HEK293 (cell line): ENCODE measurements at regions not wholly inside any gene's neighbourhood (a gene's known extent, or its start where the extent isn't known, plus 50 kb on each side); places are given as distances from the start of the nearest gene placed in this dataset.

Experiments
- CTCF ChIA-PET: fragments of 350-600 bp; formaldehyde crosslinking; extraction: SDS; loops from one replicate; lab custom pipeline; 2021; ENCODE audit warnings: antibody characterized with exemption; lab: Yijun Ruan, JAX
- POLR2A ChIA-PET: fragments of 300-600 bp; formaldehyde crosslinking; extraction: SDS; loops from one replicate; lab custom pipeline; 2020; ENCODE audit warnings: antibody characterized with exemption, inconsistent platforms; lab: Yijun Ruan, JAX
- H3K27ac ChIP-seq: fragments of 200-500 bp; sonication (Bioruptor generic); 2 replicates; pipeline ENCODE4 v1.5.1; 2014; ENCODE audit warnings: low read depth, low read length, control low read depth, inconsistent platforms; ENCODE audit errors: extremely low read depth
- H3K36me3 ChIP-seq, 2 experiments: fragments of 200-500 bp in 1 of 2; sonication (Bioruptor generic) in 1 of 2; 1 replicate in 1 of 2; 2 replicates in 1 of 2; pipeline ENCODE4 v1.5.1; 2014 to 2017; ENCODE audit warnings: inconsistent platforms in 2 of 2, low read length in 2 of 2; ENCODE audit not compliant: control insufficient read depth in 2 of 2, insufficient read depth in 1 of 2
- H3K4me1 ChIP-seq: fragments of 200-500 bp; sonication (Bioruptor generic); 2 replicates; pipeline ENCODE4 v1.5.1; 2014; ENCODE audit warnings: mild to moderate bottlenecking, low read length, inconsistent platforms; ENCODE audit not compliant: control insufficient read depth, insufficient read depth
- H3K4me3 ChIP-seq: 2 replicates; pipeline ENCODE4 v1.5.1; 2011; ENCODE audit warnings: low read depth, mild to moderate bottlenecking, control low read depth, low read length, moderate library complexity
- H3K9me3 ChIP-seq: fragments of 200-500 bp; sonication (Bioruptor generic); 2 replicates; pipeline ENCODE4 v1.5.1; 2014; ENCODE audit warnings: low read depth, low read length, inconsistent platforms; ENCODE audit not compliant: control insufficient read depth, insufficient read depth
- YY1 ChIP-seq: fragments of 450-650 bp; formaldehyde crosslinking; IDR thresholded peaks from 2 replicates; pipeline ENCODE4 v1.5.1; 2018; ENCODE audit warnings: missing biosample characterization, missing genetic modification characterization
- ZFHX2 ChIP-seq: fragments of 450-650 bp; formaldehyde crosslinking; conservative IDR thresholded peaks from 2 replicates; pipeline ENCODE4 v1.5.1; 2016; ENCODE audit warnings: missing biosample characterization, missing genetic modification characterization
- ZNF112 ChIP-seq: fragments of 450-650 bp; formaldehyde crosslinking; IDR thresholded peaks from 2 replicates; pipeline ENCODE4 v1.5.0; 2017; ENCODE audit warnings: missing biosample characterization, missing genetic modification characterization
- ZNF514 ChIP-seq: fragments of 450-650 bp; formaldehyde crosslinking; IDR thresholded peaks from 2 replicates; pipeline ENCODE4 v1.5.1; 2016; ENCODE audit warnings: missing biosample characterization, missing genetic modification characterization
- ZNF530 ChIP-seq: fragments of 450-650 bp; formaldehyde crosslinking; IDR thresholded peaks from 2 replicates; pipeline ENCODE4 v1.5.1; 2016; ENCODE audit warnings: low read depth, missing biosample characterization, missing genetic modification characterization
- ZNF658 ChIP-seq: fragments of 450-650 bp; formaldehyde crosslinking; IDR thresholded peaks from 2 replicates; pipeline ENCODE4; 2016; ENCODE audit warnings: missing biosample characterization, missing genetic modification characterization
- ZSCAN30 ChIP-seq: fragments of 450-650 bp; IDR thresholded peaks from 2 replicates; pipeline ENCODE4 v1.5.1; 2018; ENCODE audit warnings: missing biosample characterization, mild to moderate bottlenecking, missing genetic modification characterization, moderate library complexity
- TF ChIP-seq, protein P1 (sequence below): fragments of 450-650 bp; formaldehyde crosslinking; IDR thresholded peaks from 2 replicates; pipeline ENCODE4 v1.5.1; 2016; ENCODE audit warnings: missing biosample characterization, missing genetic modification characterization
- TF ChIP-seq, protein P2 (sequence below): fragments of 450-650 bp; formaldehyde crosslinking; IDR thresholded peaks from 2 replicates; pipeline ENCODE4 v1.5.1; 2016; ENCODE audit warnings: missing biosample characterization, missing genetic modification characterization
- TF ChIP-seq, protein P3 (sequence below): fragments of 450-650 bp; formaldehyde crosslinking; IDR thresholded peaks from 2 replicates; pipeline ENCODE4; 2016; ENCODE audit warnings: missing biosample characterization, missing genetic modification characterization
- TF ChIP-seq, protein P4 (sequence below): fragments of 450-650 bp; formaldehyde crosslinking; optimal IDR thresholded peaks from 2 replicates; pipeline ENCODE3; 2016; ENCODE audit warnings: missing biosample characterization, mild to moderate bottlenecking, missing genetic modification characterization

DNA sequence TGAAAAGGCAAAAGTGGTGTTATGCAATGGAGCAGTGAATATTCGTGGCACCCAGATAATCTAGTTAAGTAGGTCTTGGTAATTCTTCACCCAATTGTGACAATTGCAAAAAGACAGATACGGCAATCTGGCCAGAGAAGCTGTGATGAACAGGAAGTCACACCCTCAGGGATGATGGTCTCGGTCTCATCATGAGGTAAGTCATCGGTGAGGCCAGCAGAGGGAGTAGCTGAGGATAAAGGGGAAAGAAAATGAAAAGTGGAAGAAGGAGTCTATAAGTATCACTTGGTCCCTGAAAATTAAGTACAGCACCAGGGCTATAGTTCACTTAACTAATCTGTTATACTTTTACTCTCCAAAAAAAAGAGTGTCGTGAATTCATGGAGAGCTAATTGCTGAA, 258.8 kb upstream of the NCAM2 start (continued):
- TF ChIP-seq ZNF530 (tag by site-specific recombination): no peak
- no peak for TF ChIP-seq YY1

DNA sequence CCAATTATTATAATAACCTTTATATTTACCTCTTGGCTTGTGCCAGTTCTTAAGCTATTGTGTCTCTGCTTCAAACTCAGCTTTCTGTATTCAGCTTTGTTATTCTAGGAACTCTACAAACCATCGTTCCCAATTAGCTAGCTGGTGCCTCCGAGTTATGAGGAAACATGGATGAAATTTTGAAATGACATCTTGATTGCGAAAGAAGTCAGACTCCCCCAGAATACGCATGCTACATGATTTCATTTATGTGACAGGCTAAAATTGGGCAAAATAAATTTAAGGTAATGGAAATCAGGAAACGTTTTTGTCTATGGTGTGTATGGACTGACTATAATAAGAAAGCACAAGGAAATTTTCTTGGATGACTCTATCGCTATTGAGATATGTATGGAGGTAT, 256.8 kb upstream of the NCAM2 start:
- no peak overlapping the region for H3K27ac ChIP-seq
- no peak overlapping the region for H3K4me3 ChIP-seq
- H3K4me1 ChIP-seq: no peaks in the 10 kb centered on the region
- ChIA-PET POLR2A (no interaction called here), CTCF (interaction anchor here (0.6 to 0.7 kb wide), 2 partner anchors 202 to 443 kb away, joined by 3 to 4 read pairs; no protein-coding TSS in a partner anchor)
- peaks cover 2% of the 10 kb centered on the region; the same call in 1 of the 2 replicates for H3K9me3 ChIP-seq
- TF ChIP-seq ZFHX2 (tag by site-specific recombination): no peak
- TF ChIP-seq, protein P1, sequence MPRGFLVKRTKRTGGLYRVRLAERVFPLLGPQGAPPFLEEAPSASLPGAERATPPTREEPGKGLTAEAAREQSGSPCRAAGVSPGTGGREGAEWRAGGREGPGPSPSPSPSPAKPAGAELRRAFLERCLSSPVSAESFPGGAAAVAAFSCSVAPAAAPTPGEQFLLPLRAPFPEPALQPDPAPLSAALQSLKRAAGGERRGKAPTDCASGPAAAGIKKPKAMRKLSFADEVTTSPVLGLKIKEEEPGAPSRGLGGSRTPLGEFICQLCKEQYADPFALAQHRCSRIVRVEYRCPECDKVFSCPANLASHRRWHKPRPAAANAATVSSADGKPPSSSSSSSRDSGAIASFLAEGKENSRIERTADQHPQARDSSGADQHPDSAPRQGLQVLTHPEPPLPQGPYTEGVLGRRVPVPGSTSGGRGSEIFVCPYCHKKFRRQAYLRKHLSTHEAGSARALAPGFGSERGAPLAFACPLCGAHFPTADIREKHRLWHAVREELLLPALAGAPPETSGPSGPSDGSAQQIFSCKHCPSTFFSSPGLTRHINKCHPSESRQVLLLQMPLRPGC: no peak
- TF ChIP-seq, protein P2, sequence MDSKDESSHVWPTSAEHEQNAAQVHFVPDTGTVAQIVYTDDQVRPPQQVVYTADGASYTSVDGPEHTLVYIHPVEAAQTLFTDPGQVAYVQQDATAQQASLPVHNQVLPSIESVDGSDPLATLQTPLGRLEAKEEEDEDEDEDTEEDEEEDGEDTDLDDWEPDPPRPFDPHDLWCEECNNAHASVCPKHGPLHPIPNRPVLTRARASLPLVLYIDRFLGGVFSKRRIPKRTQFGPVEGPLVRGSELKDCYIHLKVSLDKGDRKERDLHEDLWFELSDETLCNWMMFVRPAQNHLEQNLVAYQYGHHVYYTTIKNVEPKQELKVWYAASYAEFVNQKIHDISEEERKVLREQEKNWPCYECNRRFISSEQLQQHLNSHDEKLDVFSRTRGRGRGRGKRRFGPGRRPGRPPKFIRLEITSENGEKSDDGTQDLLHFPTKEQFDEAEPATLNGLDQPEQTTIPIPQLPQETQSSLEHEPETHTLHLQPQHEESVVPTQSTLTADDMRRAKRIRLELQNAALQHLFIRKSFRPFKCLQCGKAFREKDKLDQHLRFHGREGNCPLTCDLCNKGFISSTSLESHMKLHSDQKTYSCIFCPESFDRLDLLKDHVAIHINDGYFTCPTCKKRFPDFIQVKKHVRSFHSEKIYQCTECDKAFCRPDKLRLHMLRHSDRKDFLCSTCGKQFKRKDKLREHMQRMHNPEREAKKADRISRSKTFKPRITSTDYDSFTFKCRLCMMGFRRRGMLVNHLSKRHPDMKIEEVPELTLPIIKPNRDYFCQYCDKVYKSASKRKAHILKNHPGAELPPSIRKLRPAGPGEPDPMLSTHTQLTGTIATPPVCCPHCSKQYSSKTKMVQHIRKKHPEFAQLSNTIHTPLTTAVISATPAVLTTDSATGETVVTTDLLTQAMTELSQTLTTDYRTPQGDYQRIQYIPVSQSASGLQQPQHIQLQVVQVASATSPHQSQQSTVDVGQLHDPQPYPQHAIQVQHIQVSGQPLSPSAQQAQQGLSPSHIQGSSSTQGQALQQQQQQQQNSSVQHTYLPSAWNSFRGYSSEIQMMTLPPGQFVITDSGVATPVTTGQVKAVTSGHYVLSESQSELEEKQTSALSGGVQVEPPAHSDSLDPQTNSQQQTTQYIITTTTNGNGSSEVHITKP (tag by site-specific recombination): no peak
- no peaks in the 10 kb centered on the region for H3K36me3 ChIP-seq

DNA sequence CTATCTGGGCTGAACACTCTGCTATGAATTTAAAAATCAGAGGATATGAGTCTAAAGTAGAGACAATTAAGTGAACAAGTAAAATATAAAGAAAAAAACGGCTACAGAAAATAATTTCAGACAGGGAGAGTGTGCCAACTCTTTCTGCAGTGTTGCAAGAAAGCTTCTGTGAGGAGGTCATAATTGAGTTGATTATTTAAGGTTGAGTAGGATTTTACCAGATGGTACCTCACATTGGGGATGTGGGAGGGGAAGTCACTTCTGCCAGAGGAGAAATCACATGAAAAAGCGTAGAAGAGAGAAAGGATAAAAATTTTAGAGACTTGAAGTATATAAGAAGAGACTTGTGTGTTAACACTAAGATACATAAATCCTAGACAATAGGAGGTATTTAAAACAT, 238.0 kb upstream of the NCAM2 start:
- Histone ChIP-seq H3K4me1 (no peaks in the 10 kb centered on the region), H3K9me3 (no peaks in the 10 kb centered on the region)
- TF ChIP-seq ZNF658: no peak
- TF ChIP-seq ZNF112 (tag by site-specific recombination): no peak
- TF ChIP-seq, protein P3, sequence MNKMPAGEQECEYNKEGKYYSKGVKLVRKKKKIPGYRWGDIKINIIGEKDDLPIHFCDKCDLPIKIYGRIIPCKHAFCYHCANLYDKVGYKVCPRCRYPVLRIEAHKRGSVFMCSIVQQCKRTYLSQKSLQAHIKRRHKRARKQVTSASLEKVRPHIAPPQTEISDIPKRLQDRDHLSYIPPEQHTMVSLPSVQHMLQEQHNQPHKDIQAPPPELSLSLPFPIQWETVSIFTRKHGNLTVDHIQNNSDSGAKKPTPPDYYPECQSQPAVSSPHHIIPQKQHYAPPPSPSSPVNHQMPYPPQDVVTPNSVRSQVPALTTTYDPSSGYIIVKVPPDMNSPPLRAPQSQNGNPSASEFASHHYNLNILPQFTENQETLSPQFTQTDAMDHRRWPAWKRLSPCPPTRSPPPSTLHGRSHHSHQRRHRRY (tag by site-specific recombination): no peak
- TF ChIP-seq ZNF514 (tag by site-specific recombination): no peak
- TF ChIP-seq, protein P1: no peak
- no peak for TF ChIP-seq ZSCAN30 (tag by site-specific recombination)
- TF ChIP-seq, protein P4, sequence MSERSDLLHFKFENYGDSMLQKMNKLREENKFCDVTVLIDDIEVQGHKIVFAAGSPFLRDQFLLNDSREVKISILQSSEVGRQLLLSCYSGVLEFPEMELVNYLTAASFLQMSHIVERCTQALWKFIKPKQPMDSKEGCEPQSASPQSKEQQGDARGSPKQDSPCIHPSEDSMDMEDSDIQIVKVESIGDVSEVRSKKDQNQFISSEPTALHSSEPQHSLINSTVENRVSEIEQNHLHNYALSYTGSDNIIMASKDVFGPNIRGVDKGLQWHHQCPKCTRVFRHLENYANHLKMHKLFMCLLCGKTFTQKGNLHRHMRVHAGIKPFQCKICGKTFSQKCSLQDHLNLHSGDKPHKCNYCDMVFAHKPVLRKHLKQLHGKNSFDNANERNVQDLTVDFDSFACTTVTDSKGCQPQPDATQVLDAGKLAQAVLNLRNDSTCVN (tag by site-specific recombination): no peak
- TF ChIP-seq, all 188 proteins: peak for 0
- H3K27ac ChIP-seq: no peak overlapping the region
- ChIA-PET CTCF (no interaction called here), POLR2A (no interaction called here)
- H3K36me3 ChIP-seq: no peaks in the 10 kb centered on the region
- no peak overlapping the region for H3K4me3 ChIP-seq
